Kidney capillary endothelial cell (primary cell): ENCODE measurements at regions not wholly inside any gene's neighbourhood (a gene's known extent, or its start where the extent isn't known, plus 50 kb on each side); places are given as distances from the start of the nearest gene placed in this dataset.
"Not testable (repeated sequence)": the region's sequence is repeated elsewhere in the genome, so short reads cannot be mapped to it uniquely, and the experiment has no call there.

Source experiments
- DNase-seq: peaks from one replicate; pipeline ENCODE4 v3.0.0-alpha.2; 2018; ENCODE audit warnings: low spot score

DNA sequence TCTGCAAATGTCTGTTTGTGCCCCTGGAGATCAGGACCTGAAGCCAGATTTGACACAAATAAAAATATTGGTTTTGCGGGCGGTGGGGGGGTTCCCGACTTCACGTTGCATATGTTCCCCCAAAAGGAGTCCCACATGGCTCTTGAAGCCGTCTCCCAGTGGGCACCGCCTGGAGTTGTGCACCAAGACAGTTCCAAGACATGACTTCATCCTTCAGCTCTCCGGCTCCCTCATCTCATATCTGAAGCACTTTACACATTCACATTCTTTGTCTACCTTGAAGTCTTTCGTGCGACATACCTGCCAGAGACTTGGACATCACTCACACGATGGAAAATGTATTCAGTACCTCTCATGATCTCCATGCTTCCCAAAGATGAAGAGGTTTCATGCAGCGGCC lies 362.8 kb upstream of the FOXK1 start:
- no peak for DNase-seq

DNA sequence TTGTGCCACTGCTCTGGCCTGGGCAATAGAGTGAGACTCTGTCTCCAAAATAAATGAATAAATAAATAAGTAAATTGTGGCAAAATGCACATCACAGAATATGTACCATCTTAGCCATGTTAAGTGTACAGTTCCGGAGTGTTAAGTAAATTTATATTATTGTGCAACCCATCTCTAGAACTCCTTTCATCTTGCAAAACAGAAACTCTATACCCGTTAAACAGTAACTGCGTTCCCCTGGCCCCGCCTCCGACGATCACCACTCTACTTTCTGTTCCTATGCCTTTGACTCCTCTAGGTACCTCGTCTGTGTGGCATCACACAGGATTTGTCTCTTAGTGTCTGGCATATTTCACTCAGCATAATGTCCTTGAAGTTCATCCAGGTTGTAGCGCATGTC lies 356.4 kb upstream of the FOXK1 start:
- DNase-seq, result no peak

DNA sequence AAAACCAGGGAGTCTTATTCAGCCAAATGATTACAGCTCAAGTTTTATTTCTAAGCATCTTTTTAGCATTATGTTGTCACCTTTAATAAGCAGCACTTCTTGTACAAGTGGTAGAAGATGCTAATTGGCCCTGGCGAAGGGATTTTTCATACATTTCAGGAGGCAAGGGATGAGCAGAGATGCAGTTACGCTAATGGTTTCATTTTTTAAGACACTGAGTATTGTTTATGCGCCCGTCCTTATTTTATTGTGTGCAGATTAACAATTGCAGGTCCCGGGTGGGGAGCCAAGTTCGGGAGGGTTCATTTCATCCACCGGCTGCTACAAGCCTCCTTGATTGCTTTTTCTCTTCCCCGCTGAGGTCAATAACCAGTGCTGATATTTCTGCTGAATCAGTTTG lies 350.4 kb upstream of the FOXK1 start:
- no peak for DNase-seq

DNA sequence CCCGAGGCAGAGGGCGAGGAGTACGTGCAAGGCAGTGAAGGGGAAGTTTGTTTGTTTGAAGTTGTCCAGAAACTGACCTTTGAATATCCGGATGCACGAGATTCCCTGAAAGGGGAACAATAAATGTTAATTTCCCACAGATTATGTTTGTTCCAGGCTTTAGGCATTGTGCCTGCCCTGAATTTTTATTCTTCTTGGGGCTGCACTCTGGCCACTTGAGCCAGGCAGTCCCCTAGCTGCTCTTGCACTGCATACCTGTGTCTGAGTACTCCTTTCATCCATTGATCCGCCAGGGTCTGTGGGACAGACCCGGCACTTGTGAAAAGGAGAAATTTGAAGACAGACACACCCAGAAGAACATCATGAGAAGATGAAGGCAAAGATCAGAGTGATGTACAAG lies 343.5 kb upstream of the FOXK1 start:
- DNase-seq, result no peak

DNA sequence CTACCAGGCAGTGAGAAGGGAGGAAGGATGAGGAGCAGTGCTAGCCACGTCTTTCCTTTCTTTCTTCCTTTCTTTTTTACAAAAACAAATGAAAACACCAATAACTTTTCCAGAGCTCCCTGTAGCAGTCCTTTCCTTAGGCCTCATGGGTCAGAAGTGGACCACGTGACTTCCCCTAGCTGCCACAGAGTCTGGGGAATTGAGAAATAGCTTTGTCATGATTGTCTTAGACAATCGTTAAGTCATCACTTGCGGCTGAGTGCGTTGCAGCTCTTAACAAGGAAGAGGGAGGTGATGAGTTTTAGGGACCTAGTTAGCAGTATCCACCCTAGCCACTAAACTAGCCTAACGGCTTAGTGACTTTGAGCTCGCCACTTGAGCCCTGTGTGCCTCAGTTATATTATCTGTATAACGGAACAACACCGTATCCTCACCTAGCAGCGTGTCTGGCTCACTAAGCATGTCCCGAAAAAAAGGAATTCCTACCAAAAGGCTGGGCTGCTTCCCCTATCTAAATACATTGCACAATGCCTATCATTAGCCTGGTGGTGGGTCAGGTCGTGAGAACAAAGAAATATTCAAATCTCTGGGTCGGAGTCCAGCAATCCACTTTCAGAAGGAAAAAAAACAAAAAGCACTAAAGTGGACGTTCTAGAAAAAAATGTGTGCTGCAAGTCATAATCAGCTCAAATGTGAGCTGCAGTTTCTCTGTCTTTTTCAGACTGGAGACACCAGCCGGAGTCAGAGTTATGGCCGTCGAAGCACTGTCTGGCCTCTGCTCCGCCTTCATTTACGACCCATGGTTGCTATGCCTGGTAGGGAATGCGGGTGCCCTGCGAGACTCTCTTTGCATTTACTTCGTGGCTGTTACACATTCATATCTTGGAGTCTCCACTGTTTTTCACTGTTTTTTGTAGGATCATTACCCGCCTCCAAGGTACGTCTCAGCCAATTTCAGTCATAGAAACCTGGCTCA lies 338.5 kb upstream of the FOXK1 start:
- DNase-seq, result no peak

DNA sequence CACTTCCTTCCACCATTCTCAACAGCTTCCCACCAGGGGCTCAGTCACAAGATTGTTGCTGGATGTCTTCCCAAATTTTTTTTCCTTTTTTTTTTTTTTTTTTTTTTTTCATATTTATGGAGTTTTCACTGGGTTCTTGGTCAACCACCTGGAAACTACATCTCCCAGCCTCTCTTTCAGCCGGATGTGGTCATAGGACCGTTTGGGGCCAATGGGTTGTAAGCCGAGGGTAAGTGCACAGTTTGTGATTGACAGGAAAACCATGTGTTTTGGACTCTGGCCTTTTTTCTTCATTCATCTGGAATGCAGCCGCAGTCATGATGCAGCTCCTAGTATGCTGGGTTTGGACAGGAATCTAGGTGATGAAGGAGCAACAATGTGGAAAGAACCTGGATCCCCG lies 337.1 kb upstream of the FOXK1 start:
- no peak for DNase-seq

DNA sequence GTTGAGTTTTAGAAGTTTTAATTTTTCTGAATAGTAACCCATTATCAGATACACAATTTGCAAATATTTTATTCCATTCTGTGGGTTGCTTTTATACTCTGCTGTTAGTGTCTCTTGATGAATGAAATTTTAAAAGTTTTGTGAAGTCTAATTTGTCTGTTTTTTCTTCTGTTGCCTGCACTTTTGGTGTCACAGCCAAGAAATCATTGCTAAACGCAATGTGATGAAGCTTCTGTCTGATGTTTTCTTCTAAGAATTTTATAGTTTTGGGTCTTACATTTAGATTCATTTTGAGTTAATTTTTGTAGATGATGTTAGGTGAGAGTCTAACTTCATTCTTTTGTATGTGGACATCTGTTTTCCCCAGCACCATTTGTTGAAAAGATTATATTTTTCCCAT lies 330.0 kb upstream of the FOXK1 start:
- DNase-seq, result no peak

DNA sequence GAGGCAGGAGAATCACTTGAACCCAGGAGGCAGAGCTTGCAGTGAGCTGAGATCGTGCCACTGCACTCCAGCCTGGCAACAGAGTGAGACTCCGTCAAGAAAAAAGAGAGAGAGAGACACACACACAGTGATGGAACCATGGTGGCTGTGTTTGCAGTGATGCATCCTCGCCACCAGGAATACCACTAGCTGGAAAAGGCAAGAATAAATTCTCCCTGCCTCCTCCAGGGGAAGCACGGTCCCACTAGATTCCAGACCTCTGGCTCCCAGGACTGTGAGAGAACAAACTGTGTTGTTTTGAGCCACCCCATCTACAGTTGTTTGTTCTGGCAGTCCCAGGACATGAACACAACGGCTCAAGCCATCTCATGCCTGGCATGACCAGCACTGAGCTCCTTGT lies 320.3 kb upstream of the FOXK1 start:
- DNase-seq, result no peak

DNA sequence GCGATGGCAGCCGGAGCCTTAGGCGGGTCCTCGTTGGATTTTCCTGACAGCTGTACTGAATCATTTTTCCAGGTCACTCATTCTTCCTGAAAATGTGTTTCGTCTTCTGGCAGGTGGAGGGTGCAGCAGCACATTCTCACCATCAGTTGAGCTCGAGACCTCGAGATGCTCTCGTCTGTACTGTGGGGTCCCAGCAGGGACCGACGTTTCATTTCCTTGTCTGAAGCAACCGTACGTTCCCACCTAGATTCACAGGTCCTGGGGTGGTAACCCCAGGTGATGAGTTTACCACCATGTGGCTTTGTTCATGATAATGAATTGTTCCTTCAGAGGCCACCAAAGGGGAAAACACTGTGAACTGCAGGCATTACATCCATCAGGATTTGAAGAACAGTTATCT lies 298.5 kb upstream of the FOXK1 start:
- DNase-seq, result no peak

DNA sequence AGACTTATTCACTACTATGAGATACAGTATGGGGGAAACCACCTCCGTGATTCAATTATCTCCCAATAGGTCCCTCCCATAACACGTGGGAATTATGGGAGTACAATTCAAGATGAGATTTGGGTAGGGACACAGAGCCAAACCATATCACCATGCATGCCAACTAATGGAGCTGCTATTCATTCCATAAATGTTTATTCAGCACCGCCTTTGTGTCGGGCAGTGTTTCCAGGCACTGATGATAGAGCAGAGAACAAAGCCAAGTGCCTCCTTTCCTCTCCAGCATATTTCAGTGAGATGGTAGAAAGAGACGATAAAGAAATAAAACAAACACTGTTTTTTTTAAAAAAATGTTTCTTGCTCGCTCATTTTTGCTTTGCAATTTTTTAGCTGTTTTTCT lies 295.9 kb upstream of the FOXK1 start:
- DNase-seq, result no peak

DNA sequence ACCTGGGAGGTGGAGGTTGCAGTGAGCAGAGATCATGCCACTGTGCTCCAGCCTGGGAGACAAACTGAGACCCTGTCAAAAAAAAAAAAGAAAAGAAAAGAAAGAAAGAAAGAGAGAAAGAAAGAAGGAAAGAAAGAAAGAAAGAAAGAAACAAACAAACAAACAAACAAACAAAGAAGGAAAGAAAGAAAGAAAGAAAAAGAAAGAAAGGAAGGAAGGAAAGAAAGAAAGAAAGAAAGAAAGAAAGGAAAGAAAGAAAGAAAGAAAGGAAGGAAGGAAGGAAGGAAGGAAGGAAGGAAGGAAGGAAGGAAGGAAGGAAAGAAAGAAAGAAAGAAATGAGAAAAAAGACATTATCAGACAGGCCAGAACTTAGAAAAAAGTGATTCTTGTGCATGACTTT lies 291.0 kb upstream of the FOXK1 start:
- DNase-seq, result not testable (repeated sequence)

DNA sequence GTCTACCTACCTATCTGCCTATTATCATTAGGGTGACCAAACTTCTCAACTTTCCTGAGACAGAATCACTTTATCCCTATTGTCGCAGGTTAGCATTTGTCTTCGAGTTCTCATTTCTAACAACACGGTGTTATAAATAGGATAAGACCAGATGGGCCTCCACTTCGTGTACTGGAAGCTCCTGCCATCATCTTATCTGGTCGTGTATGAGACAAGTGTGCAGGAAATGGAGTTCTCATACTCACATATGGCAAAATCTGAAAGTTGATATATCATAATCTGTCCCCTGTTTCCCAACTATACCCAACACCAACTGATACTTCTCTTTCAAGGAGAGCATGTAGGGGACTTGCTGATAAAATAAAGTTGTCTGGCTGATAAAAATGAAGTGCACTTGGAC lies 287.4 kb upstream of the FOXK1 start:
- DNase-seq, result no peak

DNA sequence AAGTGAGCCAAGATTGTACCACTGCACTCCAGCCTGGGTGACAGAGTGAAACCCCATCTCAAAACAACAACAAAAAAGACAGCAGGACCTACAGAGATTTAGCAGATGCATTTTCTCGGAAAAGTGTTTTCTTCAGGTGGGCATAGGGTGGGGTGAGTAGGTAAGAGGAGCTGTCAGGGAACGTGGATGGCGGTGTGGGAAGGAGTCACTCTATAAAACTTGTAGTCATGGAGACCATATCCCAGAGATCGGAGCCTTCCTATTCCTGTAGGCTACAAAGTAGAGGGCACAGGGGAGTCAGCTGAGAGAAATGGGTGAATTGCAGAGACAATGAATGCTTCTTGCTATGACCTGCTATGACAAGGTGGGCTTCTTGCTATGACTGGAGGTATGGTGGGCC lies 283.0 kb upstream of the FOXK1 start:
- no peak for DNase-seq

DNA sequence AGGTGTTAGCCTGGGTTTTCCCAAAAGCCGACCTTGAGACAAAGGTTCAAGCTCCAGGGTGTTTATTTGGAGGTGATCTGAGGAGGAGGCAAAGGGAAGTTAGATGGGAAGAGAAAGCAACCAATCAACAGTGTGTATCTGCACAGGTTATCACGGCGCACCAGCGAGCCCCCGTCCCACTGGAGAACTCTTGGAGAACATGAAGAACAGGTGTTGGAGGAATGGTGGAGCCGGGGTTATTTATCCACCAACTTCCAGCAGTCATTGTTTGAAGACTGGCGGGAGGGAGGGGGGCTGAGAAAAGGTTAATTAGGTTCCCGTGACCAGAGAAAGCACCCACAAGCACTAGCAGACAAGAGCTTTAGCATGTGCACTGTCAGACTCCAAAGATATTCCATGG lies 282.5 kb upstream of the FOXK1 start:
- no peak for DNase-seq

DNA sequence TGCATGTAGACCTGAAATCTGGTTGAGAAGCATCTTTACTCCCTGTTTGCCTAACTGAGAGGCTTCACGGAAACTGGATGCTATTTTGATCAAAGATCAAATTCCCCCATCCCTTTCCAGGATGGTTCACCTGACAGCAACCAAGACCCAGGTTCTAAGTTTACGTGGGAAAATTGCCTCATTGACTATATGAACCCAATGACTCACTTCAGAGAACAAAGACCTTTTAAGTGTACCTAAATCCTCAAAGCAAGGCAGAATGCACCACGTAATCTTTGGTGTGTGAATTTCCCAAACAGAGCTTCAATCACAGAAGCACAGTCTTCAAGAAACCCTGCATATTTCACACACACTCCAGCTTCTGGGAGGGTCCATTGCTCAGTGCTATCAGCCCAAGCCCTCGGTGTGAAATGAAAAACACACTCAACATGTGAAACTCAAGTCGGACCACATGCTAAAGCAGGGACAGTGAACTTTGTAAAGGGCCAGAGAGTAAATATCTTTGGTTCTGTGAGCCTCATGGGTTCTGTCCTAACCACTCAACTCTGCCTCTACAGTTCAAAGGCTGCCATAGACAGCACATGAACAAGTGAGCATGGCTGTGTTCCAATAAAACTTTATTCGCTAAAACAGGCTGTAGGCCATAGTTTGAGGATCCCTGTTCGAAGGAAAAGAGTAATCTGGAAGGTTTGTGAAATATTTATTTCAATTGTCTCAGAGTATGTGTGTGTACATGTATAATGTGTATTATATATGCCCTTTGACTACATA lies 275.6 kb upstream of the FOXK1 start:
- DNase-seq, result no peak

DNA sequence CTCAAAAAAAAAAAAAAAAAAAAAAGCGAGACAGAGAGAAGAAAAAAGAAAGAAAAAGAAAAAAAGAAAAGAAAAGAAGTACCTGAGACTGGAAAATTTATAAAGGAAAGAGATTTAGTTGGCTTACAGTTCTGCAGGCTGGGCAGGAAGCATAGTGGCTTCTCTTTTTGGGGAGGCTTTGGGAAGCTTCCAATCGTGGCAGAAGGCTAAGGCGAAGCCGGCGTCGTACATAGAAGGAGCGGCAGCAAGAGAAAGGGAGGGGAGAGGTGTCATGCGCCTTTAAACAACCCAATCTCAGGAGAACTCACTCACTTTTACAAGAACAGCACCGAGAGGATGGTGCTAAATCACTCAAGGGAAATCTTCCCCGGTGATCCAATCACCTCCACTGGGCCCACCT lies 272.1 kb upstream of the FOXK1 start:
- DNase-seq, result no peak

DNA sequence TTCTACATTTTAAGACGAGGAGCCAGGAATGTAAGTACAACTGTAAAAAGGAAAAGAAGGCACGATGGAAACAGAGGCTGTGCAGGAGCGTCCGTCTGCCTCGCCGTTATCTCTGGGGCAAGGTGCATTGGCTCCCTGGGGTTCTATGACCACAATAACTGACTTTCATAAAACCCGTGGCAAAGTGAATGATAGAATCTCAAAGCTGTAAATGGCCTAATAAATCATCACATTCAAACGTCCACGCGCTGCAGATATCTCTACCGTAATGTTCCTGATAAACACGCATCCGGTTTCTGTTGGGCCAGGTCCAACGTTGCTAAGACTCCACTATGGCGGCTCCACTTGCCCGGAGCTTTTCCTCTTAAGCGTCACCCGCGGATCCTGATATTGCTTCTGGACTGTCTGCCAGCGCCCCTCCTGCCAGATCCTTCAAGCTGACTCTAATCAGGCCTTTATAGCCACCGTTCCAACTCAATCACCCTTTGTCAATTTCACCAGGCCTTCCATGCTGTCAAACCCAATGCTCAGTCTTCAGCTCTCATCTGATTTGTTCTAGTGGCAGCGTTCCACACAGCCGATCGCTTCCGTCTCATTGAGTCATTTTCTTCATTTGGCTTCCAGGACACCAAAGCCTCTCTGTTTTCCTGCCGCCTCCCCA lies 265.6 kb upstream of the FOXK1 start:
- no peak for DNase-seq

DNA sequence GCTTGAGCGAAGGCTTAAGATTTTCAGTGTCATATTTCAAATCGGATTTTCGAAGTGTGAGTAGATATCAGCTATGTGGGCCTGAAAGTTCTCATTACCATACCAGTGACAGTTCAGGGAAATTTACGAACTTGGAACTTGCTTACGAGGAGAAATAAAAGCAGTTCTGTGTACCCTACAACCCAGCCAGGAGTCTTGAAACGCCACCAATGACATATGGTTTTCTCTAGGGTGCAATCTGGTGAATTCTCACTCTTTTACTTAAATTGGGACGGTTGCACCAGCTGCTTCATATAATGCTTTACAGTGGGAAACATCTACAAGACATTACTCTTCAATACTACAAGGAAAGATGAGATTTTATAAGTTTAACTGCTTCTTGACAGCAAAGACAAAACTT lies 253.6 kb upstream of the FOXK1 start:
- no peak for DNase-seq

DNA sequence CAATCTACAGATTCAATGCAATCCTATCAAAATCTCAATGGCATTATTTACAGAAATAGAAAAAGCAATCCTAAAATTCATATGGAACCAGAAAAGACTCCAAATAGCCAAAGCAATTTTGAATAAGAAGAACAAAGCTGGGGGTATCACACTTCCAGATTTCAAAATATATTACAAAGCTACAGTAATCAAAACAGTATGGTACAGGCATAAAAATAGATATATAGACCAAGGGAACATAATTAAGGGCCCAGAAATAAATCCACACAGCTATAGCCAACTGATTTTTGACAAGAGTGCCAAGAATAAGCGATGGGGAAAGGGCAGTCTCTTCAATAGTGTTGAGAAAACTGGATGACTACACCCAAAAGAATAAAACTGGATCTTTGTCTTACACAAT lies 251.9 kb upstream of the FOXK1 start:
- DNase-seq, result no peak

DNA sequence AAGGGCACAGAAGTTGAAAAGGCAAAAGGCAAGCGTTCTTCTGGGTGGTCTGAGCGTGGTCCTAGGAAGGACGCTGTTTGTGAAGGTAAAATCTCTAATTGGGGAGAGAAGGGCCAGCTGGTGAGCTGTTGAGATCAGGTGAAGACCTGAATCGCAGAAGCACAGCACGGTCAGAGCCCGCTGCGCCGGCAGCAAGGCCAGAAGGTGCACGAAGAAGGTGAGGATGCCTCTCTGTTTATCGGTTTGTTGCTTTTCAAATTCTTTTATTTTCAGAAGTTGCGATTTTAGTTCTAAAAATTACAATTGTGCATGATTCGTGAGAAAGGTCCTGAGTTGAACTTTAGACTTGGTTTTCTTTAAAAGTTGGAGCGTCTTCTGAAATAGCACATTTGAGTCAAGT lies 247.8 kb upstream of the FOXK1 start:
- no peak for DNase-seq

DNA sequence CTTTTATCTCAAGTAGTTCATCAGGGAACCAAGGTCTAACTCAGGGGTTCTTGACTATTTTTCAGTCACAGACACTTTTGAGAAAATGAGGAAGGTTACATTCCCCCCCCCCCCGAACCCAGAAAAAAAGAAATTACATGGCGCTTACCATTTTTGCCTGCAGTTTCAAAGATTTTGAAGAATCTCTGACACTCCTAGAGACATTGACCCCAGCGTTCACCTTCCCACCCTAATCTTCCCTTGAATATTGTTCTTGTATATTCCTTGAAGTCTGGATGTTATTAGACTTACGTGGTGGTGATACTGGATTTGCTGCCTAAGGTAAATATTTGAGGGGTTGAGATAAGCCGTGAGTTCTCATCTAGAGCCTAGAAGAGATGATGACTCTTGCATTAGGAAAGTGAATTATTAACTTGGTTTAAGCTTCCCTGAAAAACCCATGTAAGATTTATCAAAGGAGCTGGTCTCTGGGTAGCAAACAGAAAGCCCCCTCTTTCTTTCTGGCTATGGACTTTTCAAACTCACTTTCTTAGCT lies 245.7 kb upstream of the FOXK1 start:
- DNase-seq, result no peak

DNA sequence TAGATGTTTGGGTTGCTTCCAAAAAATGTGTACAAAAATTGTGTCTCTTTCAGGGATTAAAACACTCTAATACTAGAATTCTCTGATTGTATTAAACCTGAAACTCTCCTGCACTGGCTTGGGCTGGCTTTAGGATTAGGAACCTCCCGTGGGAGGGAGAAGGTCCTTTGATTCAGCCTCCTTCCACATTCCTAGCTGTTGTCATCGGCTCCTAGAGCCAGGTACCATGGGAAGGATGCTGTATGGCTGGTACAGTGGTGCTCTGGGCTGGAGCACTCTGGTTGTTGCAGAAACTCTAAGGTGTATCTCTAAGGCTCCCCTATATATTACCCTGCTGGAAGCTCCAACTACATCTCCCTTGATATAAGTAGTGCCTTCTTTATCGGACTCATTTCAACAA lies 245.2 kb upstream of the FOXK1 start:
- DNase-seq, result no peak

DNA sequence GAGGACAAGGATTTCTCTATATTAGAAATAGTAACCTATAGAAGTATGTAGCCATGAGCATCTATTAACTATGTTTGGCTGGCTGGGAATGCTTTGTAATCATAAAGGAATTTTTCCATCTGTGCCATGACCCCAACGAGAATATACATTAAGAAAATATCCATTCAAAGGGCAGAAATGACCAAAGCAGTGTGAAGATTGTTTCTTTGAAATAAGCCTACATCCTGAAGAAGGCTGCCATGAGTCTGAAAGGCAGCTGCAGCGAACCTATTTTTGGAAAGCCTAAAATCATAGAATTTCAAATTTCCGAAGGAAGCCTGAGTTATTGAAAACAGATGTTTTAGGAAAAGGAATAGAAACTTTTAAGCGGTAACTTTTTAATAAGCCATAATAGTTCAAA lies 244.2 kb upstream of the FOXK1 start:
- no peak for DNase-seq
